Spleen (tissue), 7 donors: ENCODE measurements at regions not wholly inside any gene's neighbourhood (a gene's known extent, or its start where the extent isn't known, plus 50 kb on each side); places are given as distances from the start of the nearest gene placed in this dataset.

Experiments
- POLR2A ChIP-seq, 3 donors: fragments of 450-650 bp; IDR thresholded peaks; one replicate each; pipeline ENCODE4 v1.5.1; 2017; ENCODE audit warnings: antibody characterized with exemption in 3 of 3, mild to moderate bottlenecking in 1 of 3
- POLR2AphosphoS5 ChIP-seq, 3 donors: sonication (generic); formaldehyde crosslinking; IDR thresholded peaks; one replicate each; pipeline ENCODE4 v1.5.1; 2017; ENCODE audit warnings: antibody characterized with exemption in 3 of 3
- TF ChIP-seq, protein P1 (sequence below), 11 experiments: fragments of 200-600 bp in 7 of 11; fragments of 450-650 bp in 4 of 11; sonication (generic) in 4 of 11; IDR thresholded peaks in 8 of 11; conservative IDR thresholded peaks in 3 of 11; 1 replicate in 7 of 11; 2 replicates in 4 of 11; pipeline versions ENCODE4 v1.4.0 to v1.8.0; 2016 to 2021; ENCODE audit warnings: antibody characterized with exemption in 11 of 11, inconsistent platforms in 4 of 11, mild to moderate bottlenecking in 1 of 11
- donor health status: DM: no; HTN: no; CAD: no; lungs with moderate emphysema.
- donor health status: DM: no; HTN: no; CAD: no.
- donor health status: DM: no; HTN: no; CAD: no.

GRCh38 chr16:54630284-54630967 is 300.2 kb upstream of the IRX5 start:
- TF ChIP-seq, protein P1, sequence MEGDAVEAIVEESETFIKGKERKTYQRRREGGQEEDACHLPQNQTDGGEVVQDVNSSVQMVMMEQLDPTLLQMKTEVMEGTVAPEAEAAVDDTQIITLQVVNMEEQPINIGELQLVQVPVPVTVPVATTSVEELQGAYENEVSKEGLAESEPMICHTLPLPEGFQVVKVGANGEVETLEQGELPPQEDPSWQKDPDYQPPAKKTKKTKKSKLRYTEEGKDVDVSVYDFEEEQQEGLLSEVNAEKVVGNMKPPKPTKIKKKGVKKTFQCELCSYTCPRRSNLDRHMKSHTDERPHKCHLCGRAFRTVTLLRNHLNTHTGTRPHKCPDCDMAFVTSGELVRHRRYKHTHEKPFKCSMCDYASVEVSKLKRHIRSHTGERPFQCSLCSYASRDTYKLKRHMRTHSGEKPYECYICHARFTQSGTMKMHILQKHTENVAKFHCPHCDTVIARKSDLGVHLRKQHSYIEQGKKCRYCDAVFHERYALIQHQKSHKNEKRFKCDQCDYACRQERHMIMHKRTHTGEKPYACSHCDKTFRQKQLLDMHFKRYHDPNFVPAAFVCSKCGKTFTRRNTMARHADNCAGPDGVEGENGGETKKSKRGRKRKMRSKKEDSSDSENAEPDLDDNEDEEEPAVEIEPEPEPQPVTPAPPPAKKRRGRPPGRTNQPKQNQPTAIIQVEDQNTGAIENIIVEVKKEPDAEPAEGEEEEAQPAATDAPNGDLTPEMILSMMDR (IDR thresholded peaks at IDR 0.05 in 8 of 11, conservative IDR thresholded peaks at IDR 0.05 in 3 of 11), result no peak
- no peak for TF ChIP-seq POLR2AphosphoS5 (IDR thresholded peaks at IDR 0.05)
- TF ChIP-seq POLR2A (IDR thresholded peaks at IDR 0.05), result no peak
